HCT116 (cell line): ENCODE measurements at regions not wholly inside any gene's neighbourhood (a gene's known extent, or its start where the extent isn't known, plus 50 kb on each side); places are given as distances from the start of the nearest gene placed in this dataset.

Experiments
- ATAC-seq: fragments of 200-7000 bp; cut with Tn5 transposase; 2 replicates; pipeline ENCODE4 v1.9.1; 2020; ENCODE audit warnings: mild to moderate bottlenecking, moderate library complexity
- BruUV-seq: library from RNA; stranded (reverse); fragments of 400-500 nt; replicated peaks from 2 replicates; lab custom pipeline; 2021; lab: Mats Ljungman, UMichigan
- CTCF ChIA-PET: fragments of 300-600 bp; sonication (Branson Sonifier 250); formaldehyde crosslinking; loops from one replicate; lab custom pipeline; 2021; ENCODE audit warnings: antibody characterized with exemption; lab: Charles Lee
- POLR2A ChIA-PET: fragments of 300-600, 350-600 bp; sonication (Branson Sonifier 250); formaldehyde crosslinking; loops from one replicate; lab custom pipeline; 2021; ENCODE audit warnings: antibody characterized with exemption; lab: Charles Lee
- RAD21 ChIA-PET, 2 experiments: fragments of 300-600 bp; sonication (Branson Sonifier 250); formaldehyde crosslinking; loops; one replicate each; lab custom pipeline; 2023; ENCODE audit warnings: low total read pairs in 2 of 2; ENCODE audit not compliant: uncharacterized antibody in 2 of 2, unreplicated experiment in 2 of 2, low non-redundant PET in 1 of 2; lab: Charles Lee
- DNase-seq: peaks from one replicate; pipeline ENCODE4 v3.0.0-alpha.2; 2010; ENCODE audit warnings: low read depth, low spot score
- H2AFZ ChIP-seq: fragments of 200-600 bp; shearing (Covaris generic), sonication (generic); 2 replicates; pipeline ENCODE4 v1.6.1; 2017; ENCODE audit warnings: low read depth, mixed run types, mixed read lengths, antibody characterized with exemption, low read length; ENCODE audit not compliant: poor library complexity, severe bottlenecking
- H3K27ac ChIP-seq: 2 replicates; pipeline ENCODE4 v1.5.1; 2012; ENCODE audit warnings: low read depth, low read length
- H3K27me3 ChIP-seq: fragments of 200-600 bp; sonication (generic); 2 replicates; pipeline ENCODE4 v1.6.1; 2016; ENCODE audit warnings: mixed run types, low read length, mixed read lengths; ENCODE audit not compliant: insufficient read depth
- H3K36me3 ChIP-seq, 2 experiments: fragments of 200-500 bp in 1 of 2; fragments of 200-600 bp in 1 of 2; sonication (Bioruptor generic) in 1 of 2; sonication (generic) in 1 of 2; 2 replicates each; pipeline versions ENCODE4 v1.5.1 to v1.6.1; 2014 to 2016; ENCODE audit warnings: low read length in 2 of 2, inconsistent platforms in 1 of 2, mixed read lengths in 1 of 2, mixed run types in 1 of 2; ENCODE audit not compliant: insufficient read depth in 2 of 2, control insufficient read depth in 1 of 2
- H3K4me1 ChIP-seq, 2 experiments: fragments of 200-600 bp in 1 of 2; sonication (generic) in 1 of 2; 2 replicates each; pipeline versions ENCODE4 v1.5.1 to v1.6.1; 2012 to 2017; ENCODE audit warnings: low read length in 2 of 2, inconsistent platforms in 1 of 2, mild to moderate bottlenecking in 1 of 2, mixed read lengths in 1 of 2, mixed run types in 1 of 2, moderate library complexity in 1 of 2; ENCODE audit not compliant: insufficient read depth in 2 of 2, control insufficient read depth in 1 of 2
- H3K4me2 ChIP-seq: fragments of 200-600 bp; sonication (generic); 2 replicates; pipeline ENCODE4 v1.6.1; 2017; ENCODE audit warnings: mixed run types, low read length, mixed read lengths
- H3K4me3 ChIP-seq, 2 experiments: fragments of 200-600 bp in 1 of 2; sonication (generic) in 1 of 2; replicated peaks in 1 of 2; 2 replicates each; pipeline ENCODE4 v1.5.1; 2011 to 2016; ENCODE audit warnings: low read length in 2 of 2, control low read depth in 1 of 2, low read depth in 1 of 2, mild to moderate bottlenecking in 1 of 2, mixed read lengths in 1 of 2, mixed run types in 1 of 2
- H3K79me2 ChIP-seq: fragments of 200-600 bp; sonication (generic); 2 replicates; pipeline ENCODE4 v1.6.1; 2017; ENCODE audit warnings: mild to moderate bottlenecking, mixed run types, low read length, moderate library complexity, mixed read lengths; ENCODE audit not compliant: insufficient read depth
- H3K9ac ChIP-seq: fragments of 200-600 bp; sonication (generic); 2 replicates; pipeline ENCODE4 v1.6.1; 2016; ENCODE audit warnings: low read length, mixed read lengths
- H3K9me2 ChIP-seq: fragments of 200-600 bp; sonication (generic), shearing (Covaris generic); 2 replicates; pipeline ENCODE4 v1.6.1; 2017; ENCODE audit warnings: mixed run types, mild to moderate bottlenecking, moderate library complexity; ENCODE audit not compliant: insufficient read depth
- H3K9me3 ChIP-seq, 2 experiments: fragments of 200-500 bp in 1 of 2; fragments of 200-600 bp in 1 of 2; sonication (Bioruptor generic) in 1 of 2; sonication (generic) in 1 of 2; 2 replicates each; pipeline ENCODE4 v1.6.1; 2014 to 2017; ENCODE audit warnings: low read length in 2 of 2, mixed read lengths in 2 of 2, inconsistent platforms in 1 of 2, low read depth in 1 of 2, mild to moderate bottlenecking in 1 of 2, mixed run types in 1 of 2, moderate library complexity in 1 of 2; ENCODE audit not compliant: control insufficient read depth in 1 of 2, insufficient read depth in 1 of 2
- H4K20me1 ChIP-seq: fragments of 200-600 bp; sonication (generic), shearing (Covaris generic); 2 replicates; pipeline ENCODE4 v1.6.1; 2017; ENCODE audit warnings: mixed run types, mild to moderate bottlenecking, moderate library complexity; ENCODE audit not compliant: insufficient read depth
- ATF3 ChIP-seq: IDR thresholded peaks from 2 replicates; pipeline ENCODE4 v1.6.1; 2012
- CBX3 ChIP-seq: IDR thresholded peaks from 2 replicates; pipeline ENCODE4 v1.6.1; 2012; ENCODE audit warnings: low read depth
- CEBPB ChIP-seq: IDR thresholded peaks from 2 replicates; pipeline ENCODE4 v1.6.1; 2012; ENCODE audit warnings: low read depth
- EGR1 ChIP-seq: IDR thresholded peaks from 2 replicates; pipeline ENCODE4 v1.6.1; 2012; ENCODE audit warnings: low read depth
- EZH2 ChIP-seq: fragments of 200-600 bp; sonication (generic); IDR thresholded peaks from 2 replicates; pipeline ENCODE4 v1.6.1; 2017; ENCODE audit warnings: antibody characterized with exemption, mixed run types
- JUND ChIP-seq: IDR thresholded peaks from 2 replicates; pipeline ENCODE4 v1.6.1; 2012
- POLR2AphosphoS5 ChIP-seq: IDR thresholded peaks from 2 replicates; pipeline ENCODE4 v1.6.1; 2011; ENCODE audit warnings: mild to moderate bottlenecking, low read depth, low read length, moderate library complexity
- RAD21 ChIP-seq: IDR thresholded peaks from 2 replicates; pipeline ENCODE4 v1.6.1; 2012; ENCODE audit warnings: low read depth, mild to moderate bottlenecking
- SRF ChIP-seq: IDR thresholded peaks from 2 replicates; pipeline ENCODE4 v1.6.1; 2012; ENCODE audit warnings: low read depth
- YY1 ChIP-seq: IDR thresholded peaks from 2 replicates; pipeline ENCODE4 v1.6.1; 2011; ENCODE audit warnings: low read length, low read depth, moderate library complexity, mild to moderate bottlenecking; ENCODE audit not compliant: insufficient replicate concordance; ENCODE audit errors: extremely low read depth
- ZNF274 ChIP-seq: fragments of 200-500 bp; sonication (Bioruptor generic); IDR thresholded peaks from 2 replicates; pipeline ENCODE4 v1.6.1; 2014; ENCODE audit warnings: mild to moderate bottlenecking, low read depth, low read length, inconsistent platforms
- intact Hi-C: fragments of 100-400 bp; cut with micrococcal nuclease; formaldehyde crosslinking; loops from 2 replicates; pipeline ENCODE4 v1.10.0; 2022
- TF ChIP-seq, protein P1 (sequence below): IDR thresholded peaks from 2 replicates; pipeline ENCODE4 v1.6.1; 2012
- TF ChIP-seq, protein P2 (sequence below): IDR thresholded peaks from 2 replicates; pipeline ENCODE4 v1.6.1; 2012; ENCODE audit warnings: low read depth

- no peaks in the 10 kb centered on the region for H4K20me1 ChIP-seq
- POLR2A ChIA-PET, result no interaction called here
- CTCF ChIA-PET, result no interaction called here
- TF ChIP-seq JUND (no peak), EGR1 (no peak), RAD21 (no peak), ZNF274 (no peak), EZH2 (no peak), ATF3 (no peak), CEBPB (no peak), YY1 (no peak), POLR2AphosphoS5 (no peak), SRF (no peak), CBX3 (no peak)
- TF ChIP-seq, protein P1, sequence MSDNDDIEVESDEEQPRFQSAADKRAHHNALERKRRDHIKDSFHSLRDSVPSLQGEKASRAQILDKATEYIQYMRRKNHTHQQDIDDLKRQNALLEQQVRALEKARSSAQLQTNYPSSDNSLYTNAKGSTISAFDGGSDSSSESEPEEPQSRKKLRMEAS, result no peak
- TF ChIP-seq, protein P2, sequence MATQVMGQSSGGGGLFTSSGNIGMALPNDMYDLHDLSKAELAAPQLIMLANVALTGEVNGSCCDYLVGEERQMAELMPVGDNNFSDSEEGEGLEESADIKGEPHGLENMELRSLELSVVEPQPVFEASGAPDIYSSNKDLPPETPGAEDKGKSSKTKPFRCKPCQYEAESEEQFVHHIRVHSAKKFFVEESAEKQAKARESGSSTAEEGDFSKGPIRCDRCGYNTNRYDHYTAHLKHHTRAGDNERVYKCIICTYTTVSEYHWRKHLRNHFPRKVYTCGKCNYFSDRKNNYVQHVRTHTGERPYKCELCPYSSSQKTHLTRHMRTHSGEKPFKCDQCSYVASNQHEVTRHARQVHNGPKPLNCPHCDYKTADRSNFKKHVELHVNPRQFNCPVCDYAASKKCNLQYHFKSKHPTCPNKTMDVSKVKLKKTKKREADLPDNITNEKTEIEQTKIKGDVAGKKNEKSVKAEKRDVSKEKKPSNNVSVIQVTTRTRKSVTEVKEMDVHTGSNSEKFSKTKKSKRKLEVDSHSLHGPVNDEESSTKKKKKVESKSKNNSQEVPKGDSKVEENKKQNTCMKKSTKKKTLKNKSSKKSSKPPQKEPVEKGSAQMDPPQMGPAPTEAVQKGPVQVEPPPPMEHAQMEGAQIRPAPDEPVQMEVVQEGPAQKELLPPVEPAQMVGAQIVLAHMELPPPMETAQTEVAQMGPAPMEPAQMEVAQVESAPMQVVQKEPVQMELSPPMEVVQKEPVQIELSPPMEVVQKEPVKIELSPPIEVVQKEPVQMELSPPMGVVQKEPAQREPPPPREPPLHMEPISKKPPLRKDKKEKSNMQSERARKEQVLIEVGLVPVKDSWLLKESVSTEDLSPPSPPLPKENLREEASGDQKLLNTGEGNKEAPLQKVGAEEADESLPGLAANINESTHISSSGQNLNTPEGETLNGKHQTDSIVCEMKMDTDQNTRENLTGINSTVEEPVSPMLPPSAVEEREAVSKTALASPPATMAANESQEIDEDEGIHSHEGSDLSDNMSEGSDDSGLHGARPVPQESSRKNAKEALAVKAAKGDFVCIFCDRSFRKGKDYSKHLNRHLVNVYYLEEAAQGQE, result no peak
- H2AFZ ChIP-seq, result no peak overlapping the region
- peaks cover 0 to 5% of the 10 kb centered on the region in 2 experiments; a peak in 1 of 4 replicates for H3K4me1 ChIP-seq
- no TSS peak for BruUV-seq
- no peaks in the 10 kb centered on the region for H3K9me2 ChIP-seq
- H3K4me3 ChIP-seq, result no peak overlapping the region
- no peak overlapping the region for H3K27ac ChIP-seq
- H3K79me2 ChIP-seq, result no peaks in the 10 kb centered on the region
- H3K4me2 ChIP-seq, result no peak overlapping the region
- H3K36me3 ChIP-seq, result no peaks in the 10 kb centered on the region
- no peaks in the 10 kb centered on the region for H3K9me3 ChIP-seq
- no peak for ATAC-seq
- DNase-seq, result no peak
- H3K27me3 ChIP-seq, result no peaks in the 10 kb centered on the region
- RAD21 ChIA-PET, result no interaction called here
- H3K9ac ChIP-seq, result no peak overlapping the region
- intact Hi-C loops, result no loop called here
Observed at GRCh38 chr11:109981031-109981636, 112.1 kb upstream of the ZC3H12C start.
